Activated CD4-positive, alpha-beta T cell treated with anti-CD3 and anti-CD28 coated beads, Interleukin-2, amount 50 U/mL, for 4 hours (primary cell): ENCODE measurements at regions not wholly inside any gene's neighbourhood (a gene's known extent, or its start where the extent isn't known, plus 50 kb on each side); places are given as distances from the start of the nearest gene placed in this dataset.

ENCODE experiments used
- DNase-seq, 2 experiments: peaks; one replicate each; pipeline ENCODE4 v3.0.0-alpha.2; 2020

GRCh38 chr1:87888446-87888845 is 559.8 kb downstream of the LMO4 start:
- no peak for DNase-seq

- no peak for DNase-seq
These were observed 565.4 kb downstream of the LMO4 start for GRCh38 chr1:87894062-87894461.

- DNase-seq, result no peak
These were observed 568.8 kb downstream of the LMO4 start for GRCh38 chr1:87897481-87897880.

GRCh38 chr1:87898431-87898830 is 569.8 kb downstream of the LMO4 start:
- DNase-seq, result no peak

- no peak for DNase-seq
These were observed 570.3 kb downstream of the LMO4 start for GRCh38 chr1:87899017-87899416.

GRCh38 chr1:87899746-87900145 is 571.1 kb downstream of the LMO4 start:
- DNase-seq, result no peak

GRCh38 chr1:87902830-87903229 is 574.1 kb downstream of the LMO4 start:
- DNase-seq, result no peak

- no peak for DNase-seq
These were observed 574.6 kb downstream of the LMO4 start for GRCh38 chr1:87903242-87903641.

- DNase-seq, result no peak
These were observed 576.0 kb downstream of the LMO4 start for GRCh38 chr1:87904651-87905050.

- DNase-seq, result no peak
These were observed 577.0 kb downstream of the LMO4 start for GRCh38 chr1:87905651-87906050.

GRCh38 chr1:87906078-87906477 is 577.4 kb downstream of the LMO4 start:
- DNase-seq, result no peak

GRCh38 chr1:87913361-87913760 is 584.7 kb downstream of the LMO4 start:
- no peak for DNase-seq

GRCh38 chr1:87914396-87914795 is 585.7 kb downstream of the LMO4 start:
- no peak for DNase-seq

- DNase-seq, result no peak
These were observed 587.1 kb downstream of the LMO4 start for GRCh38 chr1:87915771-87916170.

- no peak for DNase-seq
These were observed 588.3 kb downstream of the LMO4 start for GRCh38 chr1:87916965-87917364.

- DNase-seq, result no peak
These were observed 589.7 kb downstream of the LMO4 start for GRCh38 chr1:87918398-87918797.

GRCh38 chr1:87922885-87923284 is 594.2 kb downstream of the LMO4 start:
- DNase-seq, result no peak

GRCh38 chr1:87926131-87926830 is 597.6 kb downstream of the LMO4 start:
- no peak for DNase-seq

GRCh38 chr1:87926921-87927320 is 598.2 kb downstream of the LMO4 start:
- no peak for DNase-seq

- no peak for DNase-seq
These were observed 599.0 kb downstream of the LMO4 start for GRCh38 chr1:87927391-87928280.

GRCh38 chr1:87928623-87929022 is 599.9 kb downstream of the LMO4 start:
- DNase-seq, result no peak

GRCh38 chr1:87929906-87930305 is 601.2 kb downstream of the LMO4 start:
- DNase-seq, result no peak

GRCh38 chr1:87930796-87931195 is 602.1 kb downstream of the LMO4 start:
- DNase-seq, result no peak

- no peak for DNase-seq
These were observed 604.5 kb downstream of the LMO4 start for GRCh38 chr1:87933171-87933570.
